Adipocyte (in vitro differentiated cells): ENCODE measurements at regions not wholly inside any gene's neighbourhood (a gene's known extent, or its start where the extent isn't known, plus 50 kb on each side); places are given as distances from the start of the nearest gene placed in this dataset.

Experiments used
- DNase-seq: peaks from one replicate; pipeline ENCODE4 v3.0.0-alpha.2; 2015; ENCODE audit warnings: low read depth
- H3K27me3 ChIP-seq: replicated peaks from 2 replicates; pipeline ENCODE4 v1.7.0; 2013; ENCODE audit warnings: mild to moderate bottlenecking, low read length, moderate library complexity; ENCODE audit not compliant: control insufficient read depth, insufficient read depth
- H3K36me3 ChIP-seq: 2 replicates; pipeline ENCODE4 v1.7.0; 2013; ENCODE audit warnings: low read length, mild to moderate bottlenecking, moderate library complexity; ENCODE audit not compliant: control insufficient read depth, insufficient read depth, severe bottlenecking
- H3K4me1 ChIP-seq: 2 replicates; pipeline ENCODE4 v1.7.0; 2013; ENCODE audit warnings: mild to moderate bottlenecking, low read length, moderate library complexity; ENCODE audit not compliant: control insufficient read depth, insufficient read depth
- H3K4me3 ChIP-seq: 2 replicates; pipeline ENCODE4 v1.7.0; 2013; ENCODE audit warnings: mild to moderate bottlenecking, low read length, moderate library complexity
- H3K9ac ChIP-seq: 2 replicates; pipeline ENCODE4 v1.7.0; 2013; ENCODE audit warnings: mild to moderate bottlenecking, low read length, moderate library complexity
- H3K9me3 ChIP-seq: 2 replicates; pipeline ENCODE4 v1.7.0; 2013; ENCODE audit warnings: mild to moderate bottlenecking, low read length, moderate library complexity; ENCODE audit not compliant: control insufficient read depth

GRCh38 chr13:22744688-22745452 lies 435.9 kb upstream of the SGCG start:
- H3K36me3 ChIP-seq: no peaks in the 10 kb centered on the region
- no peak overlapping the region for H3K4me3 ChIP-seq
- H3K4me1 ChIP-seq: peaks cover 11% of the 10 kb centered on the region
- no peaks in the 10 kb centered on the region for H3K9me3 ChIP-seq
- no peak for DNase-seq
- H3K9ac ChIP-seq: no peak overlapping the region
- H3K27me3 ChIP-seq: no peaks in the 10 kb centered on the region

- H3K4me3 ChIP-seq: no peak overlapping the region
- peak overlapping the region; percentile 51 for H3K9ac ChIP-seq
- no peaks in the 10 kb centered on the region for H3K36me3 ChIP-seq
- DNase-seq: no peak
- H3K4me1 ChIP-seq: peaks cover 11% of the 10 kb centered on the region
- peaks cover 4% of the 10 kb centered on the region for H3K9me3 ChIP-seq
- no peaks in the 10 kb centered on the region for H3K27me3 ChIP-seq
Observed at GRCh38 chr13:22748866-22749577, 431.8 kb upstream of the SGCG start.

GRCh38 chr13:22749626-22750025 lies 431.2 kb upstream of the SGCG start:
- Histone ChIP-seq H3K9ac (no peak overlapping the region), H3K27me3 (no peaks in the 10 kb centered on the region), H3K4me1 (peaks cover 11% of the 10 kb centered on the region), H3K9me3 (peaks cover 4% of the 10 kb centered on the region), H3K4me3 (no peak overlapping the region), H3K36me3 (no peaks in the 10 kb centered on the region)
- no peak for DNase-seq

GRCh38 chr13:22757530-22758120 lies 423.2 kb upstream of the SGCG start:
- no peaks in the 10 kb centered on the region for H3K4me1 ChIP-seq
- peak; percentile 3 for DNase-seq
- H3K36me3 ChIP-seq: no peaks in the 10 kb centered on the region
- H3K27me3 ChIP-seq: no peaks in the 10 kb centered on the region
- H3K9ac ChIP-seq: no peak overlapping the region
- no peak overlapping the region for H3K4me3 ChIP-seq
- H3K9me3 ChIP-seq: peaks cover 4% of the 10 kb centered on the region

GRCh38 chr13:22758245-22758644 lies 422.5 kb upstream of the SGCG start:
- no peaks in the 10 kb centered on the region for H3K36me3 ChIP-seq
- H3K9me3 ChIP-seq: peaks cover 4% of the 10 kb centered on the region
- no peak for DNase-seq
- no peak overlapping the region for H3K9ac ChIP-seq
- no peak overlapping the region for H3K4me3 ChIP-seq
- H3K4me1 ChIP-seq: no peaks in the 10 kb centered on the region
- H3K27me3 ChIP-seq: no peaks in the 10 kb centered on the region

GRCh38 chr13:22761709-22762108 lies 419.1 kb upstream of the SGCG start:
- Histone ChIP-seq H3K27me3 (no peaks in the 10 kb centered on the region), H3K9me3 (no peaks in the 10 kb centered on the region), H3K36me3 (no peaks in the 10 kb centered on the region), H3K9ac (no peak overlapping the region), H3K4me3 (no peak overlapping the region), H3K4me1 (no peaks in the 10 kb centered on the region)
- DNase-seq: no peak

GRCh38 chr13:22765547-22765946 lies 415.2 kb upstream of the SGCG start:
- Histone ChIP-seq H3K4me3 (no peak overlapping the region), H3K9me3 (no peaks in the 10 kb centered on the region), H3K36me3 (no peaks in the 10 kb centered on the region), H3K9ac (no peak overlapping the region), H3K4me1 (no peaks in the 10 kb centered on the region), H3K27me3 (no peaks in the 10 kb centered on the region)
- no peak for DNase-seq

GRCh38 chr13:22770891-22771290 lies 409.9 kb upstream of the SGCG start:
- DNase-seq: no peak
- H3K27me3 ChIP-seq: no peaks in the 10 kb centered on the region
- no peak overlapping the region for H3K4me3 ChIP-seq
- no peaks in the 10 kb centered on the region for H3K9me3 ChIP-seq
- no peaks in the 10 kb centered on the region for H3K4me1 ChIP-seq
- no peaks in the 10 kb centered on the region for H3K36me3 ChIP-seq
- H3K9ac ChIP-seq: no peak overlapping the region

GRCh38 chr13:22773465-22773864 lies 407.3 kb upstream of the SGCG start:
- Histone ChIP-seq H3K4me1 (no peaks in the 10 kb centered on the region), H3K9me3 (no peaks in the 10 kb centered on the region), H3K9ac (no peak overlapping the region), H3K27me3 (no peaks in the 10 kb centered on the region), H3K36me3 (no peaks in the 10 kb centered on the region), H3K4me3 (no peak overlapping the region)
- no peak for DNase-seq

GRCh38 chr13:22776394-22777186 lies 404.2 kb upstream of the SGCG start:
- no peak for DNase-seq
- H3K36me3 ChIP-seq: no peaks in the 10 kb centered on the region
- no peaks in the 10 kb centered on the region for H3K4me1 ChIP-seq
- H3K27me3 ChIP-seq: no peaks in the 10 kb centered on the region
- no peak overlapping the region for H3K9ac ChIP-seq
- H3K9me3 ChIP-seq: no peaks in the 10 kb centered on the region
- H3K4me3 ChIP-seq: no peak overlapping the region

GRCh38 chr13:22777207-22777606 lies 403.6 kb upstream of the SGCG start:
- DNase-seq: no peak
- no peak overlapping the region for H3K4me3 ChIP-seq
- H3K27me3 ChIP-seq: no peaks in the 10 kb centered on the region
- no peak overlapping the region for H3K9ac ChIP-seq
- H3K36me3 ChIP-seq: no peaks in the 10 kb centered on the region
- no peaks in the 10 kb centered on the region for H3K4me1 ChIP-seq
- no peaks in the 10 kb centered on the region for H3K9me3 ChIP-seq
